ENCODE measurements at regions not wholly inside any gene's neighbourhood (a gene's known extent, or its start where the extent isn't known, plus 50 kb on each side); places are given as distances from the start of the nearest gene placed in this dataset.

- TF ChIP-seq CTCF (IDR thresholded peaks at IDR 0.05; ENCODE audit: insufficient read depth, missing control alignments): no peak
- FAIRE-seq (no peak), DNase-seq (ENCODE audit: insufficient read length, low spot score) (no peak)
Measured at GRCh38 chr22:48434868-48435250, 1392.8 kb downstream of the BRD1 start.

DNA sequence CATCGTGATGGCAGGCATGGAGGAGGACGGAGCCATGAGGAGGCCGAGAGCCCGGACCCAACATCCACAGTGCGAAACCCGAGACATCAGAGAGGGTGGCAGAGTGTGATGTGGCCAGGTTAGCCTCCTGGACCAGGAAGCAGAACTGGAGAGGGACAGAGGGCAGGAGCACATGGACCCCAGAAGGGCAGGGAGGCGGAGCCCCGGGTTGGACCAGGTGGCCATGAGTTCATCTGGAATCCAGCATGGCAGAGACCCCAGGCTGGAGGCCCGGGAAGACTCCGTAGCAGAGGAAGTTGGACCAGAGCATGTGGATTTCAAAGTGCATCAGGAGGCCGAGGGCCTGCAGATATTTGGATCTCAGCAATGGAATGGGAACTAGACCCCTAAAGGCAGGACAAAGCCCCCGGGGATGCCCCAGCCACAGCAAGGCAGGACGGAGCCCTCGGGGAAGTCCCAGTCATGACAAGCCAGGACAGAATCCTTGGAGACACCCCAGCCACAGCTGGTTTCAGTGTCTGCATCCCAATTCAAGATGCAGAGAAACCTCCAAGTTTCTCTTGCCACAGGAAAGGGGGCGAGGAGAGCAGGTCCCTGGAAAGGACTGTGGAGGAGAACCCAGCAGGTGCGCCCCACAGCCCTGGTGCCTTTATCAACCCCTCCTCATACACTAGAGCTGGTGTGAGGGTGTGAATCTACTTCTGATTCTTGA is 1393.4 kb downstream of the BRD1 start:
- no peak for TF ChIP-seq CTCF (IDR thresholded peaks at IDR 0.05; ENCODE audit: insufficient read depth, missing control alignments)
- DNase-seq (ENCODE audit: insufficient read length, low spot score) (no peak), FAIRE-seq (no peak)

- no peak for FAIRE-seq
Measured at GRCh38 chr22:48433647-48434046, 1394.0 kb downstream of the BRD1 start.

GRCh38 chr22:48432781-48433518 is 1394.7 kb downstream of the BRD1 start:
- DNase-seq (ENCODE audit: insufficient read length, low spot score) (no peak), FAIRE-seq (no peak)

More at GRCh38 chr22:48433647-48434046, 1394.0 kb downstream of the BRD1 start:
- TF ChIP-seq CTCF (IDR thresholded peaks at IDR 0.05; ENCODE audit: insufficient read depth, missing control alignments): no peak
- no peak for DNase-seq (ENCODE audit: insufficient read length, low spot score)

GRCh38 chr22:48431536-48432315 is 1395.9 kb downstream of the BRD1 start:
- DNase-seq (ENCODE audit: insufficient read length, low spot score) (no peak), FAIRE-seq (no peak)
- TF ChIP-seq CTCF (IDR thresholded peaks at IDR 0.05; ENCODE audit: insufficient read depth, missing control alignments): no peak

More at GRCh38 chr22:48432781-48433518, 1394.7 kb downstream of the BRD1 start:
- no peak for TF ChIP-seq CTCF (IDR thresholded peaks at IDR 0.05; ENCODE audit: insufficient read depth, missing control alignments)

DNA sequence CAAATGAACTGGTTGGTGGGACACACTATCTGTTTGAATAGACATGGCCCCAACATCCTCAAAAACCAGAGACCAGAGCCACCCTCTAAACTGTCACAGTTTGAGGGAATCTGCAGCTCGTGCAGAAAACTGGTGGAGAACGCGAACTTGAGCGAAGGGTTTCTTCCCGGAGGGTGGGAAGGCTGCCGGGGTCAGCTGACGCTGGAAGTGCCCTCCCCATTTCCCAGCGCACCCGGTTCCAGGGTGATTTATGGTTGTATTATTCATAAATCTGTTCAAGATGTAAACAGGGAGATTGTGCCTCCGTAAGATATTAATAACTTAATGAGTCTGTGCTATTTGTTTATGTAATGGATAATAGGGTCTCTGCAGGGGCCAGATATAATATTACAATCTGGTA is 1396.7 kb downstream of the BRD1 start:
- no peak for TF ChIP-seq CTCF (IDR thresholded peaks at IDR 0.05; ENCODE audit: insufficient read depth, missing control alignments)
- no peak for DNase-seq (ENCODE audit: insufficient read length, low spot score)
- no peak for FAIRE-seq

Data from D721Med (cell line).